Stomach (tissue), 4 donors: ENCODE measurements at regions not wholly inside any gene's neighbourhood (a gene's known extent, or its start where the extent isn't known, plus 50 kb on each side); places are given as distances from the start of the nearest gene placed in this dataset.

Experiments used
- CTCF ChIP-seq, 7 experiments: fragments of 450-650 bp in 4 of 7; fragments of 200-600 bp in 3 of 7; sonication (generic) in 3 of 7; IDR thresholded peaks; one replicate each; pipeline ENCODE4 v1.5.1; 2016 to 2019; ENCODE audit warnings: antibody characterized with exemption in 7 of 7, control low read depth in 2 of 7, mild to moderate bottlenecking in 1 of 7
- EP300 ChIP-seq: sonication (generic); formaldehyde crosslinking; IDR thresholded peaks from one replicate; pipeline ENCODE4 v1.6.1; 2017; ENCODE audit warnings: antibody characterized with exemption
- POLR2A ChIP-seq, 4 donors: fragments of 450-650 bp; IDR thresholded peaks; one replicate each; pipeline ENCODE4 v1.6.1; 2016; ENCODE audit warnings: antibody characterized with exemption in 4 of 4, control low read depth in 2 of 4, mild to moderate bottlenecking in 1 of 4, moderate library complexity in 1 of 4
- POLR2AphosphoS5 ChIP-seq, 3 donors: sonication (generic); formaldehyde crosslinking; IDR thresholded peaks; one replicate each; pipeline ENCODE4 v1.6.1; 2016; ENCODE audit warnings: antibody characterized with exemption in 3 of 3

- TF ChIP-seq CTCF (IDR thresholded peaks at IDR 0.05) (no peak), POLR2A (IDR thresholded peaks at IDR 0.05) (no peak), POLR2AphosphoS5 (IDR thresholded peaks at IDR 0.05) (no peak), EP300 (no peak)
Observed at GRCh38 chr10:43752682-43753081, 104.0 kb upstream of the ZNF32 start.
